LHCN-M2 (cell line): ENCODE measurements at regions not wholly inside any gene's neighbourhood (a gene's known extent, or its start where the extent isn't known, plus 50 kb on each side); places are given as distances from the start of the nearest gene placed in this dataset.

Experiments used
- DNase-seq: peaks from one replicate; pipeline ENCODE4 v3.0.0-alpha.2; 2012; ENCODE audit warnings: low read depth

DNA sequence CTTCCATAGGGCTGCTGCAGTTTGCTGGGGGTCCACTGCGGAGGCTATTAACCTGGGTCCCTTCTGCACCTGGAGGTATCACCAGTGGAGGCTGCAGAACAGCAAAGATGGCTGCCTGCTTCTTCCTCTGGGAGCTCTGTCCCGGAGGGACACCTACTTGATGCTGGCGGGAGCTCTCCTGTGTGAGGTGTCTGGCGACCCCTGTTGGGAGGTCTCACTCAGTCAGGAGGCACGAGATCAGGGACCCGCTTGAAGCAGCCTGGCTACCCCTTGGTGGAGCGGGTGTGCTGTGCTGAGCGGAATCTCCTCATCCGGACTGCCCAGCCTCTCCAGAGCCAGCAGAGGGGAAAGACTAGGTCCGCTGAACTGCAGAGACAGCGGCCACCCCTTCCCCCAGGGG lies 56.0 kb upstream of the CTXND1 start:
- DNase-seq = no peak

DNA sequence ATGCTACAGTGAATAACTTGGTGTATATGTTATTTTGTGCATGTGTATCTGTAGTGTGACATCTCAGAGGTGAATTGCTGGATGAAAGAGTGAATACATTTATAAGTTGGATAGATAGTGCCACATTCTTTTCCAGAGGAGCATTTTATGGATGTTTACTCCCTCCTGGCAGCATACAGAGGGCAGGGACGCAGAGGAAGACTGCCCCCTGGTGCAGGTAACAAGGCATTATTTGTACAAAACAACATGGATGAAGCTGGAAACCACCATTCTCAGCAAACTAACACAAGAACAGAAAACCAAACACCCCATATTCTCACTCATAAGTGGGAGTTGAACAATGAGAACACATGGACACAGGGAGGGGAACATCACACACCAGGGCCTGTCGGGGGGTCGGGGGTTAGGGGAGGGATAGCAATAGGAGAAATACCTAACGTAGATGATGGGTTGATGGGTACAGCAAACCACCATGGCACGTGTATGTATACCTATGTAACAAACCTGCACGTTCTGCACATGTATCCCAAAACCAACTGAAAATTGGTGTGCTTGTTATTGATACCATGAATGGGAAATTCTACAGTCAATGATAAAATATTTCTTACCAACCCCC lies 57.9 kb upstream of the CTXND1 start:
- peak; percentile 25 for DNase-seq

DNA sequence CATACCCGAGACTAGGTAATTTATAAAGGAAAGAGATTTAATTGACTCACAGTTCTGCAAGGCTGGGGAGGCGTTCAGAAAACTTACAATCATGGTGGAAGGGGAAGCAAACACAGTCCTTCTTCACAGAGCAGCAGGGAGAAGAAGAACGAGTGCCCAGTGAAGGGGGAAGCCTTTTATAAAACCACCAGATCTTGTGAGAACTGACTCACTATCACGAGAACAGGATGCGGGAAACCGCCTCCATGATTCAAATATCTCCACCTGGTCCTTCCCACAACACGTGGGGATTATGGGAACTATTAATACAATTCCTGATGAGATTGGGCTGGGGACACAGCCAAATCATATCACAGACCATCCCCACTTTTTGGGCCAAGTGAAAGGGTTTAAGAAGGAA lies 58.8 kb upstream of the CTXND1 start:
- peak; percentile 18 for DNase-seq

DNA sequence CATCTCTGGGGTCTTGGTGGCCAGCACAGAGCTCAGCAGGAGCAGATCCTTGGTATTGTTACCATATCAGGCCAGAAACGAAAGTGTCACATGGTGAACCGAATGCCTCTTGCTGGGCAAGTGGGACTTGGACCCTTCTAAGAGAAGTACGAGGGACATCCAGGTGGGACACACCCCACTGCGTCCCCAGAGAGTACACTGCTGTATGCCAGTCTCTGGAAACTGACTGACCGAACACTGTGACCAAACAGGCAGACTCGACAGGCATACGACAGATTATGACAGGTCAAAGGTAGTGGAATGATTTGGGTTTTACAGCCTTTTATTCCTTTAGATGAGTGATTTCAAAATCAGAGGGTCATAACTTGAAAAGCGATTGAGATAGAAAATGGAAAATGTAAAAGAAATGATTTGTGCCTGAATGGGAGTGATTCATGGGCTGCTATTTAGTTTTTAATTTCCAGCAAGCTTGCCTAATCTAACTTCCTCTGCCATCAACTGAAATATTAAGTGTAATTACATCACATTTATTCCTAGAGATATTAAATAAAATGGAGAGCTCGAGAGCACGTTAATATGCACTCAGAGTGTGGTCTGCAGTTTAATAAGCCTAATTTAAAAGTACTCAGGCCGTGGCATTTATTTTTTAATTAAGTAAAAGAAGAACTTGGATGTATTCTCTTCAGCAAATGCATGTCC lies 63.4 kb upstream of the CTXND1 start:
- no peak for DNase-seq

DNA sequence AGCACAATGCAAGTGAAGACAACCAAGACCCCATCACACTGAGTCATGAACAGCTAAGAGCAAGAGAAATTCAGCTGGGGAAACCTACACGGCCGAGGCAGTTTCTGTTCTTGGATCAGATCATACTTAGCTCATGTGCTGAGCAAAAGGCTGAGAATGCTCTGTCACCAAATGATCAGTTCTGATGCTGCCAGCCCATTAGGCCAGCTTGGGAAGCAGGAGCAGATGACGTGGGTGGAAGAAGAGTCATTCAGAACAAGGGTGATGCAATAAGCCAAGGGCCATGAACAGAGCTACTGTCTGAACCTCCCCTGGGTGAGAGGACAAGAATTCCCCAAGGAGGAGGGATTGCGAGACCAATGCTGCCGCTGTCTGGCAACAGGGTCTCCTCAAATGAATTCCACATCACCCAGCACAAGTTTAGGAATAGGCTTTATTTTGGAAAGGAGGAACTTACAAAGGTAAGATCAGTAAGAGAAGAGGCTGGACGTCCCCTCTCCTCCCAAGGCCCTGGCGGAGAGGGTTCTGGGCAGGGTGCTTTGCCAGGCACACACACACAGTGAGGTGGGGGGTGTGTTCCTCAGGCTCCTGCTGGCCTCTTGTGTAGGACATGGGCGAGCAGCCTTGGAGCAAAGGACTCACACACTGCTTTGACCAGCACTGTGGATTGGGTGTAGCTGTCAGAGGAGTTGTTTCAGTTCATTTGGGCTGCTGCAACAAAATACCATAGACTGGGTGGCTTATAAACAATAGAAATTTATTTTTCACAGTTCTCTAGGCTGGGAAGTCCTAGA lies 65.6 kb upstream of the CTXND1 start:
- peak; percentile 77 for DNase-seq

DNA sequence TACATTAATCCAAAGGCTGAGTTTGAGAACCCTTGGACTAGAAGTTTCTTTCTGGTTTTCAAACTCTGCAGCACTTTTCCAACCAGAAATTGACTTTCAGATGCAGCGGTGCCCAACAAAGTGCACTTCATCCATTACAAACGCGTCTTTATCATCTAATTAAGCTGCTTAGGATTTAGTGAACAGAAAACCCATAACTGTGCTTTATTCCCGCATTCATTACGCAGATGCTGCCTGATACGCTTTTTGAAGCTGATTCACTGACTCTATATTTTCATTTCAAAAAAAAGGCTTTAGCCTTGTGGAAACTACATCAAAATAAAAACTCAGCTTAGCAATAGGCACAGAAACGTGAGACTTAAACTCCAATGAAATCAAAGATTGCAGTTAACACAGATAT lies 69.8 kb upstream of the CTXND1 start:
- no peak for DNase-seq

DNA sequence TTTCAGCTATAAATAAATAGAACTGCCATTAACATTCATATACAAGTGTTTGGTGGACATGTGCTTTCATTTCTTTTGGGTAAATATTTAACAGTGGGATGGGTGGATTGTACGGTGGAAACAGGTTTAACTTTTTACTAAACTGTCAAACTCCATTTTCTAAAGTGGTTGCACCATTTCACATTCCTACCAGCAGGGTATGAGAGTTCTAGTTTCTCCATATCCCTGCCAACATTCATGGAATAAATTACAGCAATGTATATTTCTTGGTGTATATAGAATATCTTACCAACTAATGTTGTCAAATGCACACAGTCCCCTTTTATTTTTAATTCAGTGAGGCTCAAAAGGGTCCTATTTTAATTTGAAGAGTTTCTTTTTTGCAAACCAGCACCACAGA lies 71.3 kb upstream of the CTXND1 start:
- DNase-seq = no peak

DNA sequence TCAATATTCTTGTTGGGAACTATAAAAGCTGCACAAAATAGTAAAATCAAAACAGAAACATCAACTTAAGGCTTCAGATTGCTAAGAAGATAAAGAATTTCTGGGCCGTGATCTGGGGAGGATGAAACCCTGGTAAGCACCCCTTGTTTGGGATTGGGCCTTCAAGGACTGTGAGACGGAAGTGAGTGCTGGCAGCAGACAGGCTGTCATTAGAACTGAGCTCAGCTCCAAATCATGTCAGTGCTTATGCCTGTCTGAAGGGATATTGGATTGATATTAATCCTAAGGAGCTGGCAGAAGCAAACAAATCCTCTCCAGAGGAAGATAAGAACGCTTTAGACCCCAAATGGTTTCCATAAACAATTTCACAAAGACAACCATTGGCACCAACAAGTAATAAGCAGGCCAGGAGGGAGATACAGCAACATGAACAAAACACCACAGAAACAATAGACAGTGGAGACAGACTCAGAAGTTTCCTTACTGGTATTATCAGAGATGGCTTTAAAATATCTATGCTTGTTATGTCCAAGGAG lies 72.6 kb upstream of the CTXND1 start:
- no peak for DNase-seq

DNA sequence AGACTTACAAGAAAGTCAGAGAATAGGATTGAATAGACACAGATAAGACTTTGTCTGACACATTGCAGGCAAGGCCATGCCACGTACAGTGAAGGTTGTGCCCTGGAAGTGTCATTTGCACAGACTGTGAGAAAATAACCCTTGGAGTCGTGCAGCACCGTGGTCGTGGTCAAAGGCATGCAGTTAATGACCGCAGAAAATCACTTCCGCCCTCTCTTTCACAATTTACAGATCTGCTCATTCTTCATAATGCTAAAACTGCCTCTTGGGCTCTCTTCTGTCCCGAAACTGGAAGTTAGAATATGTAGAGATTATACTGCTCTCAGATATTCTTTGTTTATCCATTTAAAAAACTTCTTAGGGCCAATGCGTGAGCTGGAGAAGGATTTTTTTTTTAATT lies 73.2 kb upstream of the CTXND1 start:
- DNase-seq = peak; percentile 7

DNA sequence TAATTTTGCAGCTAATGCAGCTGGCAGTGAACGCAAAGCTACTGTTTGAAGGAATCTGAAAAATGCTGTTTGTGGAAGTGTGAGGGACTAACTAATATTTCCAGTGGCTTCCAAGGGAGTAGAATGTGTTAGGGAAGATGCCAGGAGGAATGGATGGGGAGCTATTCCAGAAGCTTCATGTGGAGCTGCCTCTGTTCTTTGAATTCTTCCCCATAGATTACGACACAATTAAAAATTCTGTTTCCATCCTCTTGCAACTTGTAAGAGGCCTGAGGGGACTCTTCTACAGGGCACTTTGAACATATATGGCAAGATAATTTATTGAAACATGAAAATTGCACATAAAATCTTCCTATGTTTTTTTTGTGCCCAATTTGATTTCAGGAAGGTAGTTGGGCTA lies 74.3 kb upstream of the CTXND1 start:
- DNase-seq = no peak

DNA sequence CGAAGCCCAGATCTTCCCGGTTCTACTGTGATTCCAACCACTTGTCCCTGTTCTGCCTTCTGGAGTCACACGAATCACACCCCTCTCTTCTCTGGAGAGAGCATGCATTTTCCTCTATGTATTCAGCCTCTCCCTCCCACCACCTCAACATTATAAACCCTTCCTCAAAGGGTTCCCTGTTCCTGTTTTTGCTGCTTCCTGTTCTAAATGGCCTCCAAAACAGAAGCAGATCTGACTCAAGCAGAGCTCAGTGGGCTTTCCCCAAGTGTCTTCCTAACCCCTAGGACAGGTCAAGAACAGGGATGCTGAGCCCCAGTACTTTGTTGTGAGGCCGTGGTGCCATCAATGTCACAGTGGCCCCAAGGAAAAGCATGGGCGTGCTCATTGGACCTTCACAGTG lies 75.7 kb upstream of the ARNT2 start:
- no peak for DNase-seq

DNA sequence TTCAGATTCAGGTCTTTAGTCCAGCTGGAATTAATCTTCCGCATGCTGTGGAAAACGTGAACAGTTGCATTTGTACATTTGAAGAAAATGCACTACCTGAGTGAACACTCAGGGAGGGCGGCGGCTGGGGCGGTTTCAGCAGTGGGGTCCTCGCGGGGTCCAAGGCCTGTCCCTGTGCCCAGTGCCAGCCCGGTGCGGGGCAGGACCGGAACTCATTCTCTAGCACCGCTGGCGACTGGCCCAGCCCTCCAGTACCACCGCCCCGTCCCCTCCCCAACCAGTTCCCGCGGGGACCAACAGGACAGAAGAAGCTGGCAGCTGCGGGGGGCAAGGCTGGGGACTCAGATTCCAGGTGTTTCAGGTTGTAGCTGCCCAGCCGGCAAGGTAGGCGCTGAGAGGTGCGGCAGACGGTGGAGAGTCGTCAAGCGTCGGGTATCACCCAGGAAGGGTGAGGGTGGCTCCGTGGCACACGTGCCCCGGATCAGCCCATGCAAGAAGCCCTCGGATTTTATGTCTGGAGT lies 72.2 kb upstream of the ARNT2 start:
- no peak for DNase-seq

DNA sequence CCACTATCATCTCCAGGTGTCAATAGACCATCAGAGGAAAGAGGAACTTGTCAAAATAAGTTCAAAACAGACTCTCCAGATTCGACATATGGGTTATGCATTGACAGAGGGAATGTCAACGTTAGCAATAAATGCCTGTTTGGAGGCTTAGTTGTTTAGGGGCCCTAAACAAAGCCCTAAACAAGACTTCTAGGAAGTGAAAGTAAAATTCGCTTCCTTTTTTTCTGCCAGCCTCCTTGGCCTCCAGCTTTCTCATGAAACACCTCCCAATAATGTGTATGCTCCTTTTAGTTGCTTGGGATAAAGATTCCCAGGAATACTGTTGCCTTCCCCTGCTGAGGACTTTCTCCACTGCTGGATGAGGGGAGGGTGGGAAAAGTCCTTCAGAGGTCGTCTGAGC lies 70.9 kb upstream of the ARNT2 start:
- no peak for DNase-seq

DNA sequence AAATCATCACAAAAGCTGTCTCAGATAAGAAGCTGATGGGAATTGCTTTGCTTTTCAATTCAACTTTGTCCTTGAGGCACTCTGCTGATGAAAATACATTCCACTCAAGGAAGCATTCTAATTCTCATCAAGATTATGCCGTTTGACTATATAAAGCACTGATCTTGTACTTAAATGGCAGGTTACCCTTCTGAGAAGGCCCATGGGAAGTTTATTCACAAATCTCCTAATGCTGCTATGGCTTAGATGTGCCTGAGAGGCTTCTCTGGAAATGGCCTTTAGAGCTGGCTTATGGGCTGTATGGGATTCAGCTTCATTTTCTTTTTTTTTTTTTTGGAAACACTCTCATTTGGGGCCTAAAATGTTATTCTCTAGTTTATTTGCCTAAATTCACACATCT lies 69.7 kb upstream of the ARNT2 start:
- no peak for DNase-seq

DNA sequence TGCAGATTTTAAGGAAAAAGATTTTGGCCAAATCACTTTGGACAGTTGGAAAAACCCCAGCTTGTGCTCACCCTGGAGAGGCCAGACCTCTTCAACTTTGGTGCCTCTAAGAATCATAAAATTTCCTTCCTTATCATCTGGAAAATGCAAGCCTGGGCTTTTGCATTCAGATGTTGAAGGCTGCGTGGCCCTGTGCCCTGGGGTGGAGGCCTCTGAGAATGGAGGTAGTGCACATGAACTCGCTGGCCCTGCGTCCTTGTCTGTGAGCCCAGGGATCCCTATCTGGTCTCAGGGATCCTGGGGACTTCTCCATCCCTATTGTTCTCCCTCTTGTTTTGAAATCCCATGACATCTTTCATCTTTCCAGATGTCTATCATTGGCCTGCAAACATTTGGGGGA lies 64.6 kb upstream of the ARNT2 start:
- DNase-seq = no peak

DNA sequence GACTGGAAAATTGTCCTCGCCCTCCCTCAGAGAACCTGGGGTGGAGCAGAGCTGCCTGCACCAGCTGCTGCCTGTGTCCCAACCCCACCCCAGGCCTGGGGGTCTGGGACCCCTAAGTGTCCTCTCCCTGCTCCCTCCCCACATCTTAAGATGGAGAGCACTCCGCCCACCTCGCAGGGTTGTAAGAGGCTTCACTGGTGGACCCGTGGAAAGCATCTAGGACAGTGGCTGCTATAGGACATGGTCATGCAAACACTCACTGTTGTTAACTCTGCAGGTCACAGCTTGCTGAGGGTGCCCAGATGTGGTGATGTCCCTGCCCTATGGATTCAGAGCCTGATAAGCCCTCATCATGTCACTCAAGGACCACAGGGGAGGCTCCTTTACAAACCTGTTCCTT lies 62.0 kb upstream of the ARNT2 start:
- no peak for DNase-seq

DNA sequence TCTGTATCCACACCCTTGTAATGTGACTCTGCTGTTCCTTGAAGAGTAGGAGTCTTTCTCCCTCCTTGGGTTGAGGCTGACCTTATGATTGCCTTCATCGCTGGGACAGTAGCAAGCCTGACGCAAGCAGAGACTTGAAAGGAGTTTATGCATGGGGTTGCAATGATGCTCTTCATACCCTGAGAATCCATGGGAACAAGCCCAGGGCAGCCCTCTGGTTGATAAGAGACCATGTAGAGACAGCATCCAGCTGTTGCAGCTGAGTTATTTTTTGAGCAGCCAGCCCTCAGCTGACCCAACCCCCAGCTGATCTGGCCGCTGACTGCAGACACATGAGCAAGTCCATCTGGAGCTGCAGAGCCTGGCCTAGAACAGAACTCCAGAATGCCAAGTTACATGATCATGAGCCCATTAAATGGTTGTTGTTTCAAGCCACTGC lies 60.6 kb upstream of the ARNT2 start:
- no peak for DNase-seq

DNA sequence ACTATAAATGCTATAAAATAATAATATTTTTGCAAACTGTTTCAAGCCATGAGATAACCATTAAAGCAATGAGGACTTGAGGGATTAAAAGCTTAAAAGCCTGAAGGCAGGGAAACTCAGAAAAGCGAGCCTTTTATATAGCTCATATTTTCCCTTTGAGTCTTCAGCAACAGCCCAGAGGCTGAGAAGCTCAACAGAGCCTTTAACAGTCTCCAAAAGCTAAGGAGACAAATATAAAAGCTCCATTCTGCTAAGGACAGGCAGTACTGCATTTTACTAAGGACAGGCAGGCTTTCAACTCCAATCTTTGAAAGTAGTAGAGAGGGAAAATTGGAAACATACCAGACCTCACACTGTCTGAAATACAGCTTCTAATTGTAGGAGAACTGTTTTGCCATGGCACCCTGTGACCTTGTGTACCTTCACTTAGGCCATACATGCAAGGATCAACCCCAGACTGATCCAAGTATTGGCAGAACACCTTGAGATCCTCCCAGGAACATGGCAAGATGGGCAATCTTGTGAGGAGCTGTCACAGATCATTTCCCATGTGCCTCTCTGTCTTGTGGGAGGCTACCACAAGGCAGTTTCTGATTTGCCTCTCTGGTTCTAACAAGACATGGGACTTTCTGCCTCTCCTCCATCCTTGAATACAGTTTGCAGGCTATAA lies 53.1 kb upstream of the ARNT2 start:
- no peak for DNase-seq
